ENCODE measurements at regions not wholly inside any gene's neighbourhood (a gene's known extent, or its start where the extent isn't known, plus 50 kb on each side); places are given as distances from the start of the nearest gene placed in this dataset.
"Not testable (repeated sequence)": the region's sequence is repeated elsewhere in the genome, so short reads cannot be mapped to it uniquely, and the experiment has no call there.

- DNase-seq, result no peak
These were observed 214.0 kb upstream of the SMLR1 start for GRCh38 chr6:130613176-130613575.

- DNase-seq, result no peak
These were observed 211.4 kb upstream of the SMLR1 start for GRCh38 chr6:130615816-130616215.

DNA sequence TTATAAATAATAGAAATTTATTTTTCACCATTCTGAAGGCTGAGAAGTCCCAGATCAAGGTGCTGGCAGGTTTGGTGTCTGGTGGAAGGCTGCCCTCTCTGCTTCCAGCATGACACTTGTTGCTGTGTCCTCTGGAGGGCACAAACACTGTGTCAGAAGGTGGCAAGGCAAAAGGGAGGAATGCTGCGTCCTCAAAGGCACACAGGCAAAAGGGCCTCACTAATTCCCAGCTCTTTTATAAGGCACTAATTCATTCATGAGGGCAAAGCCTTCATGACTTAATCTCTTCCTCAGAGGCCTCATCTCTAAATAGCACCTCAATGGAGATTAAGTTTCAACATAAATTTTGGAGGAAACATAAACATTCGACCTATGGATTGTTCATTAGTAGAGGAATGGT lies 209.5 kb upstream of the SMLR1 start:
- no peak for DNase-seq

DNA sequence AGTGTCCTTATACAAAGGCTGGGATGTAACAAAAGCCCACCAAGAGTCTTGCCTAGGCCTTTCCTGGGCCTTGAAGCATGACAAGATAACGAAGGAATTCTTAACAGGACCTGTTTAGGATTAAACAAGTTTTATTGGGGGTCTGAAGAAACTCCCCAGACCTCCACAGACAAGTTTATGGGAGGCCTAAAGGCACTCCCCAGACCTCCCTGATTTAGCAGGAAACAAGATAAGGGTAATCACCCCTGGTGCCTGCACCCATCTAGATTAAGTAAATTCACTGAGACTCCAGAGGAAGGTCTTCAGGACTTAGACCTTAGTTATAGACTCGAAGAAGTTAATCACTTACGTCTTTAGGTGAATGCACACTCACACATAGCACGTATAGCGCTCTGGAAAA lies 208.4 kb upstream of the SMLR1 start:
- DNase-seq, result not testable (repeated sequence)

GRCh38 chr6:130620338-130620781 lies 206.8 kb upstream of the SMLR1 start:
- no peak for DNase-seq

DNA sequence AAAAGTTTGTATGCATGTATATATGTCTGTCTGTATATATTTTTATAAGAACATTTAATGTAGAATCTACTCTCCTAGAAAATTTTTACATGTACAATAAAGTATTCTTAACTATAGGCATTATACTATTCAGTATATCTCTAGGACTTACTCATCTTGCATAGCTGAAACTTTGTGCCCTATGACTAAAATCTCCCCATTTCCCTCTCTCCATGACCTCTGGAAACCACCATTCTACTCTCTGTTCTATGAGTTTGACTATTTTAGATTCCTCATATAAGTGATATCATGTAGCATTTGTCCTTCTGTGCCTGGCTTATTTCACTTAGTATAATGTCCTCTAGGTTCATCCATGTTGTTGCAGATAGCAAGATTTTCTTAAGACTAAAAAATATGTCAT lies 205.1 kb upstream of the SMLR1 start:
- no peak for DNase-seq

GRCh38 chr6:130624046-130624445 lies 203.2 kb upstream of the SMLR1 start:
- DNase-seq, result no peak

- DNase-seq, result peak; percentile 17
These were observed 201.2 kb upstream of the SMLR1 start for GRCh38 chr6:130625825-130626527.

- DNase-seq, result no peak
These were observed 198.3 kb upstream of the SMLR1 start for GRCh38 chr6:130628862-130629261.

DNA sequence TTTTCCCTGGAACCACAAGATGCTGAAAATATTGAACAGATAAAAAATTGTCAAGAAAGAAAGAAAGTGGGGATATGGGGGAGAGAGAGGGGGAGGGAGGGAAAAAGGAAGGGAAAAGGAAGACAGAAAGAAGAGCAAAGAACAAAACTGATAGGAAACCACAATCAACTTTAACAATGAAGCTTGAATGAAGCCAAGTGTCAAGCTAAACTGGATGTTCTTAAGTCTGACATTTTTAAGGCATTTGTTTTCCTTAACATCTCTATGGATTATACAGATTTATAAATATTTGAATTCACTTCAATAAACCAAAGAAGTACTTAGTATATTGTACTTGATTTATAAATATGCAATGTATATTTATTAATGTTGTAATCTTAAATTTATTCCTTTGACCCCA lies 197.6 kb upstream of the SMLR1 start:
- no peak for DNase-seq

- peak; percentile 14 for DNase-seq
These were observed 194.9 kb upstream of the SMLR1 start for GRCh38 chr6:130632277-130632676.

- no peak for DNase-seq
These were observed 194.3 kb upstream of the SMLR1 start for GRCh38 chr6:130632897-130633296.

- DNase-seq, result no peak
These were observed 183.8 kb upstream of the SMLR1 start for GRCh38 chr6:130643361-130643760.

- no peak for DNase-seq
These were observed 183.0 kb upstream of the SMLR1 start for GRCh38 chr6:130644175-130644574.

GRCh38 chr6:130644769-130645168 lies 182.4 kb upstream of the SMLR1 start:
- not testable (repeated sequence) for DNase-seq

GRCh38 chr6:130647246-130647645 lies 180.0 kb upstream of the SMLR1 start:
- DNase-seq, result no peak

DNA sequence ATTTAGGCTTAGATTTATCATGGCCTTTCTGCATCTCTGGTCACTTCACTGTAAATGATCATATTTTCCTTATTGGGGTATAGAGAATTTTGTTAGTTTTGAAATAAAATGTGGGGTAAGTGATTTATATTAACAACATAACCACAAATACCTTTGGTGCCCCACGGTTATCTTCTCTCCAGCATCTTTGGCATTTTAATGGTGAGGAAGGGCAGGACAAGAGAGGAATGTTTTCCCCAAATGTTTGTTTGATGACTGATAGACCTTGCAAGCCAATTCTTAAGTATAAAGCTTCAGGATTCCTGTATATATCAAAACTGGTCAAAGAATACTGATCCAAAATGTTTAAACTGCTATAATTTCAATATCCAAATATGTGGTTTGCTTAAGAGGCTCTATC lies 171.6 kb upstream of the SMLR1 start:
- DNase-seq, result no peak

- no peak for DNase-seq
These were observed 166.1 kb upstream of the SMLR1 start for GRCh38 chr6:130661077-130661476.

DNA sequence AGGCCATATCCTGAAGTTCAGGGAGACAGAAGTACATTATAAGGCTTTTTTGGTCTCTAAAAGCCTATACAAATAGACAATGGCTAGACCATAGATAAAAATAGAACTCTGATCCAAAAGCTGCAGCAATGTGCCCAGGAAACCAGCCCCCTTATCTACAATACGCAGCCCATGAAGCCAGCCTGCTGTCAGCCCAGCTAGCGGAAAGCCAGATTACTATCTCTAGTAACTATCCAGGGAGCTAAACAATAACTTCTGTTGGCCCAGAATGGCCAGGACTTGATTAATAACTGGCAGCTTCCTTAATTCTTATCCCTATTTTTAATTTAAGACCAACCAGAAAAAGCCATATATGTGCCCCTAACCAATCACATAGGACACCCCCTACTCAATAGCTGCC lies 160.4 kb upstream of the SMLR1 start:
- DNase-seq, result no peak

GRCh38 chr6:130670142-130670541 lies 157.1 kb upstream of the SMLR1 start:
- peak; percentile 17 for DNase-seq

DNA sequence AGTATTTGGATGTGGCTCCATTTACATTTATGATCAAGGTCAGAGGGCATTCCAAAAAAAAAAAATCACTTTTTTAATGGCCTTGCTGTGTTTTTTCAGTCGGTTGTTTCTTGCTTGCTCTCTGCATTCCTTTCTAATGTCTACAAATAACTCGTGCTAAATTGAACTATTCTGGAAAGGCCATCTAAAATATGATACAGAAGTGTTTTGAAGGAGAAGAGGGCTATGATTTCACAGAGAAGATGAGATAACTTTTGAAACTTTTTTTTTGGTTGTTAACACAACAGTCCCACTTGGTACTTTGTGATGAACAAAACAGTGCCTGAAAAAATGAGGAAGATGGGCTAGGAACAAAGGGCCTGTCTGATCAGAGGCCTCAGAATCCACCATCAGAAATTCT lies 156.1 kb upstream of the SMLR1 start:
- no peak for DNase-seq

DNA sequence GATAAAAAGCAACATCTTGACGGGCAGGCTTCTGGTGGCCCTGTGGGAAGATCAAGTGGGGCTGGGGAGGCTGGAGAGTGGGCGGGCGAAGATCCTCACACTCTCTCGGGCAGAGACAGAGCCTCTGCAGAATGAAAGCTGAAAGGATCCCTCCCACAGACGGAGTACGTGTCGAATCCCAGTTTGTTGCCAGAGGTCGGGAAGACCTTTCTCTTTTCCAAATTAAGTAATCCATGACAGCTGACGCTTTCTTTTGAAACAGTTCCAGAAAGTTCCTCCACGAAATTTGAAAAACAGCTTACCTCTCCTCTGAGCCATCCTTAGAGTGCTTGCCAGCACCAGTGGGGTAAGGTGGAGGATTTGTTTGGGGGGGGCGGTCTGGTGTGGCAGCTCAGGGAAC lies 155.6 kb upstream of the SMLR1 start:
- no peak for DNase-seq

GRCh38 chr6:130672153-130672552 lies 155.1 kb upstream of the SMLR1 start:
- no peak for DNase-seq

DNA sequence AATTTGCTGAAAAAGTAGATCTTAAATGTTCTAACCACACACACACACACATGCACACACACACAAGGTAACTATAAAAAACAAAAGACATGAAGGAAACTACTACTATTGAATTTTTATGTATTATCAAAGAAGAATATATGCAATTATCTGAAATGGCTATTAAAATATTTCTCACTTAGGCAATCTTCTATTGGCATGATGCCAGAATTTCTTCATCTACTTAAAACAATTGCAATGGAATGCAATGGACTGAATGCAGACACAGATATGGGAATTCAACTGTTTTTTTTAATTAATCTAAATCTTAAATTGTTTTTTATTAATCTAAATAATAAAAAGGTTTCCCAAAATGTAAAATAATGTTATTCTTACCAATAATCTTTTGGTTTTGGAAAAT lies 152.6 kb upstream of the SMLR1 start:
- no peak for DNase-seq

- DNase-seq, result no peak
These were observed 152.1 kb upstream of the SMLR1 start for GRCh38 chr6:130675072-130675471.
